ENCODE measurements at regions not wholly inside any gene's neighbourhood (a gene's known extent, or its start where the extent isn't known, plus 50 kb on each side); places are given as distances from the start of the nearest gene placed in this dataset.

DNA sequence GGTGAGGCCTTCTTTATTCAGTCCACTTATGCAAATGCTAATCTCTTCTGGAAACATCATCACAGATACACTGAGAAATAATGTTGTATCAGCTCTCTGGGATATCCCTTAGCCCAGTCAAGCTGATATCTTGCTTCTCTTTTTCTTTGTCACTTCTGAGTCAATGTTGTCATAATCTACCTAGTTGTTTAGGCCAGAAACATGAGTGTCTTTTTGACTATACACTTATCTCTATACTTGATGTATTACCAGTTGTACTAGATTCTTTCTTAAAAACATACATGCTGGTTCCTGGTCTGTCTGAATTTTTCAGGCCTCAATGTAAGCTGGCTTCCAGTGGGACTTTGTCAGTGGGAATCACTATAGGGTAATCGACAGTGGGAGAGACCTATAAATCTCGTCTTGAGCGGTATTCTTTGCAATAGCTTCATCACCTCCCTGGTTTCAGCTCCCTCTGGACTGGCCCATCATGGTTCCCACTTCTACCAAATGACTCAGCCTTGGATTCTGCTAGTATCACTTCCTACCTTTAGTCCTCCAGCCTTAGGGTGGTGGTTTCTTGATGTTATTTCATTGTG, 135.2 kb upstream of the CYYR1 start:
- TF ChIP-seq IKZF1 (conservative IDR thresholded peaks at IDR 0.05) (no peak), NFXL1 (IDR thresholded peaks at IDR 0.05; ENCODE audit: borderline replicate concordance) (no peak), MXI1 (IDR thresholded peaks at IDR 0.05; ENCODE audit: low read depth, low read length) (no peak), SMAD1 (IDR thresholded peaks at IDR 0.05; ENCODE audit: low read depth, partially characterized antibody) (no peak), CHD2 (IDR thresholded peaks at IDR 0.05; ENCODE audit: borderline replicate concordance, low read depth, low read length) (no peak), CTCF (IDR thresholded peaks at IDR 0.05 in 2 of 3, conservative IDR thresholded peaks at IDR 0.05 in 1 of 3; ENCODE audit: control insufficient read depth in 2 of 3, extremely low read depth in 1 of 3, insufficient read depth in 1 of 3, low read depth in 3 of 3, low read length in 3 of 3) (no peak), SUPT20H (IDR thresholded peaks at IDR 0.05; ENCODE audit: borderline replicate concordance, control insufficient read depth, low read depth, low read length) (no peak), POLR2AphosphoS5 (IDR thresholded peaks at IDR 0.05; ENCODE audit: low read length) (no peak), JUND (IDR thresholded peaks at IDR 0.05; ENCODE audit: low read depth, low read length) (no peak), ASH2L (IDR thresholded peaks at IDR 0.05; ENCODE audit: borderline replicate concordance, low read depth) (no peak), SREBF2 (IDR thresholded peaks at IDR 0.05; ENCODE audit: low read length) (no peak), SIN3A (IDR thresholded peaks at IDR 0.05; ENCODE audit: low read depth, low read length) (no peak), CREB1 (IDR thresholded peaks at IDR 0.05; ENCODE audit: low read depth) (no peak), PAX8 (IDR thresholded peaks at IDR 0.05) (no peak), CHD4 (IDR thresholded peaks at IDR 0.05) (no peak)
- TF ChIP-seq, protein P1, sequence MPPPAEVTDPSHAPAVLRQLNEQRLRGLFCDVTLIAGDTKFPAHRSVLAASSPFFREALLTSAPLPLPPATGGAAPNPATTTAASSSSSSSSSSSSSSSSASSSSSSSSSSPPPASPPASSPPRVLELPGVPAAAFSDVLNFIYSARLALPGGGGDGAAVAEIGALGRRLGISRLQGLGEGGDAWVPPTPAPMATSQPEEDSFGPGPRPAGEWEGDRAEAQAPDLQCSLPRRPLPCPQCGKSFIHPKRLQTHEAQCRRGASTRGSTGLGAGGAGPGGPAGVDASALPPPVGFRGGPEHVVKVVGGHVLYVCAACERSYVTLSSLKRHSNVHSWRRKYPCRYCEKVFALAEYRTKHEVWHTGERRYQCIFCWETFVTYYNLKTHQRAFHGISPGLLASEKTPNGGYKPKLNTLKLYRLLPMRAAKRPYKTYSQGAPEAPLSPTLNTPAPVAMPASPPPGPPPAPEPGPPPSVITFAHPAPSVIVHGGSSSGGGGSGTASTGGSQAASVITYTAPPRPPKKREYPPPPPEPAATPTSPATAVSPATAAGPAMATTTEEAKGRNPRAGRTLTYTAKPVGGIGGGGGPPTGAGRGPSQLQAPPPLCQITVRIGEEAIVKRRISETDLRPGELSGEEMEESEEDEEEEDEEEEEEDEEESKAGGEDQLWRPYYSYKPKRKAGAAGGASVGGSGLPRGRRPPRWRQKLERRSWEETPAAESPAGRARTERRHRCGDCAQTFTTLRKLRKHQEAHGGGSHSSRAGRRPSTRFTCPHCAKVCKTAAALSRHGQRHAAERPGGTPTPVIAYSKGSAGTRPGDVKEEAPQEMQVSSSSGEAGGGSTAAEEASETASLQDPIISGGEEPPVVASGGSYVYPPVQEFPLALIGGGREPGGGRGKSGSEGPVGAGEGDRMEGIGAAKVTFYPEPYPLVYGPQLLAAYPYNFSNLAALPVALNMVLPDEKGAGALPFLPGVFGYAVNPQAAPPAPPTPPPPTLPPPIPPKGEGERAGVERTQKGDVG (CRISPR knock-in tag; IDR thresholded peaks at IDR 0.05): no peak
- BruUV-seq (replicated peaks): no TSS peak
- Histone ChIP-seq H3K79me2 (ENCODE audit: control insufficient read depth, insufficient read depth, low read length) (no peaks in the 10 kb centered on the region), H3K9me3 (replicated peaks; ENCODE audit: control insufficient read depth, insufficient read depth, low read length) (no peaks in the 10 kb centered on the region; the same call in 2 of the 3 replicates), H3K4me2 (ENCODE audit: control insufficient read depth, insufficient read depth) (no peak overlapping the region), H3K4me3 (no peak overlapping the region), H3K9ac (ENCODE audit: control insufficient read depth, insufficient read depth, low read length) (no peak overlapping the region), H3K4me1 (ENCODE audit: control insufficient read depth, insufficient read depth, low read length) (no peaks in the 10 kb centered on the region), H3K27ac (ENCODE audit: control insufficient read depth, insufficient read depth) (no peak overlapping the region), H3K36me3 (ENCODE audit: control insufficient read depth in 2 of 2, insufficient read depth in 2 of 2, low read length in 1 of 2) (no peaks in the 10 kb centered on the region), H4K20me1 (ENCODE audit: control insufficient read depth, insufficient read depth) (no peaks in the 10 kb centered on the region), H3K27me3 (replicated peaks in 1 of 2; ENCODE audit: control insufficient read depth in 2 of 2, insufficient read depth in 2 of 2, low read length in 1 of 2) (no peaks in the 10 kb centered on the region), H2AFZ (ENCODE audit: control insufficient read depth, low read depth, low read length) (no peak overlapping the region)
- no peak for FAIRE-seq
- DNase-seq (ENCODE audit: low read depth, low spot score): no peak
- no peak for ATAC-seq
- RAD21 ChIA-PET (ENCODE audit: unreplicated experiment): no interaction called here
- intact Hi-C loops (cut with micrococcal nuclease; ENCODE audit: unreplicated experiment) (no loop called here), in situ Hi-C loops (cut with MboI) (no loop called here)
- WGBS (ENCODE audit: insufficient coverage, insufficient replicate concordance, low lambda C conversion rate, missing lambda C conversion rate): 52% methylated on average over 3 of the region's 3 CpGs
- SMC1A ChIA-PET (ENCODE audit: uncharacterized antibody, unreplicated experiment): no interaction called here
- POLR2A ChIA-PET: no interaction called here
- CTCF ChIA-PET: no interaction called here

Data from GM12878 (cell line).